GM19395 (cell line): ENCODE measurements at regions not wholly inside any gene's neighbourhood (a gene's known extent, or its start where the extent isn't known, plus 50 kb on each side); places are given as distances from the start of the nearest gene placed in this dataset.

Experiments
- ATAC-seq: cut with Tn5 transposase; IDR thresholded peaks from one replicate; pipeline ENCODE4 v1.9.1; 2021; ENCODE audit warnings: mild to moderate bottlenecking, moderate library complexity; ENCODE audit not compliant: unreplicated experiment

GRCh38 chr1:56235909-56236510, 343.4 kb downstream of the PLPP3 start:
- no peak for ATAC-seq

DNA sequence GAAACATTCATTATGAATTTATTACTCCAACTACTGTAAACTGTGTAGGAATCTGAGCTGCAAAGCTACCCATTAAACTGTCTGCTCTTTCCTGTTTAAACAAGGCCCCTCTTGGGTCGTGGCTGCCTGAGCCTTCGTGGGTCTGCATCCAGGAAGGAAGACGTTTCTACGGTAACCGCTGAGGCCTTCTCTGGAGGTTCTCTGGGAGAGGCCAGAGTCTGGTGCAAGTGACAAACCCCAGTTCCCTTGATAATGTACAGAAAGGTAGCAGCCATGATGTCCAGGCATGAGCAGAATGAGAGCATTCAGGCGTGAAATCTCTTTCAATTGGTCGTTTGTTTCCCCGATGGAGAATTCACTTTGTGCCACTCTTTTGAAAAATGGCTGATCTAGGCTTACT, 350.2 kb downstream of the PLPP3 start:
- ATAC-seq = no peak

- ATAC-seq = no peak
These were observed 351.5 kb downstream of the PLPP3 start for GRCh38 chr1:56227886-56228285.

- ATAC-seq = no peak
These were observed 352.0 kb downstream of the PLPP3 start for GRCh38 chr1:56227401-56227800.

GRCh38 chr1:56225964-56226815, 353.2 kb downstream of the PLPP3 start:
- no peak for ATAC-seq

GRCh38 chr1:56223968-56224367, 355.4 kb downstream of the PLPP3 start:
- ATAC-seq = no peak

GRCh38 chr1:56222914-56223540, 356.3 kb downstream of the PLPP3 start:
- ATAC-seq = no peak

DNA sequence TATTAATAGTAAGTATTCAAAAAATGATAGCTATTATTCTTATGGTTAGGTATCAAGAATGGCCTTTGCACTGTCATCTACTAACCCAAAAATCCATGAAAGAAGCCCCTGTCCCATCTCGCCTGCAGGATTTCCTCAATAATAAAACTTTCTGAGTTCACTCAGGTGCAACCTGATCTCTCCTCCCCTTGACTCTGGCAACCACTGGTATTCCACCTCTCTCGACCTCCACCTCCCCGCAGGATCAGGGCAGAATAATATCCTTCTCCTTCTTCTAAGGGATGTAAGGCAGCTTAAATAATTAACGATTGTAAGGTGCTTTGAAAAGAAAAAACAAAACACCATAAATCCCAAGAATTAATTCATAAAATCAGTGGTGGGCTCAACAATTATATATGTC, 359.3 kb downstream of the PLPP3 start:
- no peak for ATAC-seq

DNA sequence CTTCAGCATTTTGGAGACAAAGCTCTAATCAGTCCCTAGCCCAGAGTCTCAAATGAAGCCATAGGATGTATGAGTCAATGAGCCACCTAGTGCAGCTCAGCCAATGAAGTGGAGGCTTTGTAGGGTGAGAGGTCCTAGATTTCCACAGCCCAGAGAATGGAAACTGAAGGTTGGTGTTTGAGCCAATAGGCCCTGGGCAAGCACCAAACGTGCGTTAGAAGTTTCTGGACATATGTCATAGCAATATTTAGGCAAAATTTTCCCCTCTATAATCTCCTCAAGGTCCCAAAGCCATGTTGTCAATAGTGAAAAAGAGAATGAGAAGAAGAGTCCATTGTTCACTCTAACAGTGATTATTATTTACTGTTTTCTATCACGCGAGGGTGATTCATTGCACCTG, 361.3 kb downstream of the PLPP3 start:
- ATAC-seq = no peak

- no peak for ATAC-seq
These were observed 363.1 kb downstream of the PLPP3 start for GRCh38 chr1:56216218-56216617.

DNA sequence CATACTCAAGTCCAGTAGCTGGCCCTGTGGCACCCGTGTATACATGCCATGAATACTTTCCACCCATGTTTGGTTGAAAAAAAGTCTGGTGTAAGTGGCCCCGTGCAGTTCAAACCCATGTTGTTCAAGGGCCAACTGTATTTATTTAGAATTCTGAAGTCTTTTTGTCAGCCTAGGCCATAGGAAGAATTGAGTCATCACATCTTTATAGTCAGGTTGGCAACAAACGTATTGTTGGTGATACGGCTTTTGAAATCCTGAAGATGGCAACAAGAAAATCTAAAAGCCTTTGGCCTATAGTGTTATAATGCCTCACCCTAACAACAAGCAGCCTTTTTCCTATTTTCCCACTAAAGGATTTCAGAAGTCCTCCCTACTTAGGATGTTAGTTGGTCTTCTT, 363.6 kb downstream of the PLPP3 start:
- ATAC-seq = no peak

DNA sequence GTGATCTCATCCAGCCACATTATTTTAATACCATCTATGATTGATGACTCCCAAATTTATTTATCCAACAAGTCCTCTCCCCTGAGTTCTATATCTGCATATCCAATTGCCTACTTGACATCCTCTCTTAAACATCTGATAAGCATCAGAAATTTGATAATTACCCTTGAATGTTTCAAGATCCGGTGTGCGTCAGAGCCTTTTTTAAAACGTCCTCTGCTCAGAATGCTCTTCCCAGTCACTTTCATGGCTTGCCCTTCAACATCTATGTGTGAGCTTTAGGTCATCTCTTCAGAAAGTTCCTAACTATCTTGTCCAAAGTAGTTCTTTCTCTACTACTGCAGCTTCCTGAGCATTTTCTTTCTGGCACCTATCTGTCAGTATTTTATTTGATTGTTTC, 364.3 kb downstream of the PLPP3 start:
- ATAC-seq = no peak

DNA sequence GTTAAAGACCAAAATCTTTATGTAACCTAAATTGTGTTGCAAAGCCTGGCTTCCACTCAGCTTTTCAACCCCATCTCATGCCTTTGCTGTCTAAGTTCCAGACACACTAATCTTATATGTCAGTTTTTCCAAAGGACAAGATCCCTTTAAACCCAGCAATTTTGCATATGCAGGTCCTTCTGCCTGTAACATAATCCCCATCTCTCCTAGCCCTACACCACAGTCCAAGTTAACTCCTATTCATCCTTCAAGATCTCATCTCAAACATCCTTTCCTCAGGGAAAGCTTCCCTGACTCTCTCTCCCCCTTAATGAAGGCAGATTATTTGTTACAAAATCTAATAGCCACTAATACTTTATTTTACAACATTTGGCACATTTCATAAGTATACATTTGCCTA, 366.3 kb downstream of the PLPP3 start:
- no peak for ATAC-seq

GRCh38 chr1:56212143-56212542, 367.2 kb downstream of the PLPP3 start:
- ATAC-seq = no peak

DNA sequence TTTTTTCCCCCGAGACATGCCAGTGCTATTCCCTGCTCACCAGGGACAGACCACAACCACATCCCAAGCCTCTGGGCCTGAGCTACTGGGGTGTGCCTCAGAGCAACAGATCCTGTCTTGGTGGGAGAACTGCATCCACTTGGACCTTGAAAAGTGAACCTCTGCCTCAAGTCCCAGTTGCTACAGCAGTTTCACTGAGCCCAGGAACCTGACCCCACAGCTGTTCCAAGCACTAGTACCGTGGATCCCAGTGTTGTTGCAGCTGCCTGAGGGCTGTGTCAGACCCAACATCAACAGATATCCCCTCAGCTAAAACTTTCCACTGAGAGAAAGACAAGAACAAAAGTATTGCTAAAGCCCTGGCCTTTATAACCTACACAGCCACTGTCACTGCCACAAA, 373.0 kb downstream of the PLPP3 start:
- no peak for ATAC-seq

- ATAC-seq = no peak
These were observed 375.2 kb downstream of the PLPP3 start for GRCh38 chr1:56204206-56204605.

DNA sequence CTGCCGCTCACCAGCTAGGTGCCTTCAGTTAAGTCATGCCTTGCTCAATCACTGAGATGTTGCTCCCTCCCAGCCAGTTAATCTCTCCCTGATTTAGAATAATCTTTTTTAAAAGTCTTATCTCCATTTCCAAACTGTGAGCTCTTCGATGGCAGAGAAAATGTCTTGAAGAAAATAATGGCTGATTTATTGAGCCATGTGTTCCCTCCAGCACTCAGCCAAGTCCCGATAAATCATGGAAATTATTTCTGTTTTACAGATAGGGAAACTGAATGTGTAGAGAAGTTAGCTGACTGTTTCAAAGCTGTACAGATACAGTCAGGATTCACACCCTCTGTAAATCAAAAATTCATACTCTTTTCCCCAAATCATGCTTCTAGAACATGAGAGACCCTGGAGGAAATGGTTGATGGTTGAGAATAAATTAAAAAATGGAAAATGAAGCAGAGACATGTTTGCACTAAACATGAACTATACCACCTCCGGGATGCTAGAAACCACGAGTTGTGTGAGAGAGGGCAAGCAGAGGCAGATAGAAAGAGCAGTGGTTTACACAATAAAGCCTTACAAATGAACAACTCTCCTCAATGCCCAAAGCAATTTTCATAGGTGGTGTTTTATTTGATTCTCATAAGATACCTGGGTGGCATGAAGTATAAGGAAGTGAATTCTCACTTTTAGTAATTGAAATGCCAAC, 376.4 kb downstream of the PLPP3 start:
- no peak for ATAC-seq

DNA sequence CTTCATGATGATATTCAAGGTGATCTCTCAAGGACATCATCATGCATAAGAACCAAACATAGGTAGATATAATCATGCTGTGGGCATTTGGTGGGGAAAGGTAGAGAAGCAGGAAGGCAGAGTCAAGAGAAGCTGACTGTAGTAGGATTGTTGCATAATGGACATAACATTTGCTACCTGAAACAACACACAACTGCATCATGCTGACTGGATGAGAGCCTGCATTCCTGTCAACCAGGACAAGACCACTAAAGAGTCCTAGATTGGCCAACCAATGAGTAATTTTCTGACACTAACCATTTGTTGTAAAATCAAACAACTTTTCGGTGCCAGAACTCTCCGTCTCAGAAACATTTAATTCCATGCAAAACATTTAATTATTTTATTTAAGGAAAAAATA, 377.2 kb downstream of the PLPP3 start:
- no peak for ATAC-seq

DNA sequence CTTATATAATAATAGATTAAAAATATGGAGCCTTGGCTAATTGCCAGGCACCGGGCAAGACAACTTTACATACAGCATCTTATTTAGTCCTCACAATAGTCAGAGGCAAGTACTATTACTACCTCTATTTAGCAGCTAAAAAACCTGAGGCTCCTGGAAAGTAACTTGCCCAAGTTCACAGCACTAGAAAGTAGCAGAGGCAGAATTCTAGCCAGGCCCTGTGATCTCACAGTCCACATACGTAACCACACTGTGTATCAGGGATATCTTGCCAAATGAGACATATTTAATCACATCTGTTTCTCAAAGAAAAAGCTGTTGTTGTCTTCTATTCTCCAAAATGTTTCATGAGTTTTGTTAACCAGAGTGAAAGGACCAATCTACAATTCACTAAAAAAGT, 378.5 kb downstream of the PLPP3 start:
- no peak for ATAC-seq

DNA sequence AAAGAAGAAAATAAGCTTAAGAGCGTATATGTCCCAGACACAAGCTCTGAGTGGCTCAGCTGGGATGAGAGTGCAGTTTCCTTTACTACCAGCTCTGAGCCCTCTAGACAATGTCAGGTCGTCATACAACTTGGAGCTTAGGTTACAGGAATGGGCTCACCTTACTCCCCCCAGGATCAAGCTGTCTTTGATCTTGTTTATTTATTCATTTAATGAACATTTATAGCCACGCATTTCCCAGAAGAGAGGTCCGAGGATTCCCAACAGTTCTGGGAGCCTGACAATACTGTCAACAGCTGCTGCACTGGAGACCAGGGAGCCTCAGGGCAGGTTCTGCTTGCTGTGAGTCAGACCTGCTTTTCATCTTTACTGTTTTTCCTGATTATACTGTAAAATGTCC, 378.9 kb downstream of the PLPP3 start:
- ATAC-seq = no peak

- ATAC-seq = no peak
These were observed 379.4 kb downstream of the PLPP3 start for GRCh38 chr1:56199956-56200355.

DNA sequence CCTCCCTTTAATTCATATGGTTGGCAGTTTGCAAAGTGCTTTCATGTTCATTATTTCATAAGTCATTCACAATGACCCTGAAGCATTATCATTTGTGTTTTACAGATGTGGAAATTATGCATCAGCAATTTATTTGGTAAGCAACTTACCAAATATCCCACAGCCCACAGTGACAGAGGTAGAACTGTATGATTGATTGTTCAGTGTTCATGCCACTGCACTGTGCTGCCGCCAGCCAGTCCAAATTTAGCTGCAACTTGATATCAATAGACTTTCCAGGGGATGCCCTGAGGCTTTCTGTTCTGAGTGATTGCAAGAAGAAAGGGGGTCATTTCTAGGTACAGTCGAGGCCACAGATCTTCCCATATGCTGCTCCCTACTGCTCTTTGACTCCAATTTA, 380.3 kb downstream of the PLPP3 start:
- no peak for ATAC-seq
